ENCODE measurements at regions not wholly inside any gene's neighbourhood (a gene's known extent, or its start where the extent isn't known, plus 50 kb on each side); places are given as distances from the start of the nearest gene placed in this dataset.

GRCh38 chr3:190718671-190719070 lies 143.8 kb downstream of the GMNC start:
- TF ChIP-seq, protein P1, sequence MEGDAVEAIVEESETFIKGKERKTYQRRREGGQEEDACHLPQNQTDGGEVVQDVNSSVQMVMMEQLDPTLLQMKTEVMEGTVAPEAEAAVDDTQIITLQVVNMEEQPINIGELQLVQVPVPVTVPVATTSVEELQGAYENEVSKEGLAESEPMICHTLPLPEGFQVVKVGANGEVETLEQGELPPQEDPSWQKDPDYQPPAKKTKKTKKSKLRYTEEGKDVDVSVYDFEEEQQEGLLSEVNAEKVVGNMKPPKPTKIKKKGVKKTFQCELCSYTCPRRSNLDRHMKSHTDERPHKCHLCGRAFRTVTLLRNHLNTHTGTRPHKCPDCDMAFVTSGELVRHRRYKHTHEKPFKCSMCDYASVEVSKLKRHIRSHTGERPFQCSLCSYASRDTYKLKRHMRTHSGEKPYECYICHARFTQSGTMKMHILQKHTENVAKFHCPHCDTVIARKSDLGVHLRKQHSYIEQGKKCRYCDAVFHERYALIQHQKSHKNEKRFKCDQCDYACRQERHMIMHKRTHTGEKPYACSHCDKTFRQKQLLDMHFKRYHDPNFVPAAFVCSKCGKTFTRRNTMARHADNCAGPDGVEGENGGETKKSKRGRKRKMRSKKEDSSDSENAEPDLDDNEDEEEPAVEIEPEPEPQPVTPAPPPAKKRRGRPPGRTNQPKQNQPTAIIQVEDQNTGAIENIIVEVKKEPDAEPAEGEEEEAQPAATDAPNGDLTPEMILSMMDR (IDR thresholded peaks at IDR 0.05) = no peak
- no peak for TF ChIP-seq POLR2A (IDR thresholded peaks at IDR 0.05)
- TF ChIP-seq POLR2AphosphoS5 (IDR thresholded peaks at IDR 0.05) = no peak

All from breast epithelium (tissue), 3 donors.